Body of pancreas (tissue), 4 donors: ENCODE measurements at regions not wholly inside any gene's neighbourhood (a gene's known extent, or its start where the extent isn't known, plus 50 kb on each side); places are given as distances from the start of the nearest gene placed in this dataset.

Source experiments
- ATAC-seq: fragments of 150-250 bp; one replicate; pipeline ENCODE4 v1.9.1; 2016
- DNase-seq, 4 donors: peaks; one replicate each; pipeline ENCODE4 v3.0.0-alpha.2; 2019
- H3K27ac ChIP-seq, 4 donors: fragments of 200-600 bp; sonication (generic); 1 replicate in 3 of 4; 2 replicates in 1 of 4; pipeline versions ENCODE4 v1.5.1 to v1.6.1; 2016 to 2019; ENCODE audit warnings: mild to moderate bottlenecking in 1 of 4, mixed read lengths in 1 of 4, moderate library complexity in 1 of 4
- H3K27me3 ChIP-seq, 2 donors: fragments of 200-600 bp; sonication (generic); one replicate each; pipeline ENCODE4 v1.6.0; 2016; ENCODE audit warnings: mild to moderate bottlenecking in 1 of 2
- H3K36me3 ChIP-seq, 2 donors: fragments of 200-600 bp; sonication (generic); replicated peaks in 1 of 2; 2 replicates each; pipeline ENCODE4 v1.5.1; 2016; ENCODE audit warnings: low read depth in 2 of 2; ENCODE audit not compliant: insufficient read depth in 1 of 2
- H3K4me1 ChIP-seq: fragments of 200-600 bp; sonication (generic); one replicate; pipeline ENCODE4 v1.6.0; 2016
- H3K4me3 ChIP-seq, 2 donors: fragments of 200-600 bp; sonication (generic); 1 replicate in 1 of 2; 2 replicates in 1 of 2; pipeline ENCODE4 v1.5.1; 2016 to 2019
- H3K9me3 ChIP-seq, 3 donors: fragments of 200-600 bp; sonication (generic); 1 replicate in 2 of 3; 2 replicates in 1 of 3; pipeline ENCODE4 v1.5.1; 2016
- CTCF ChIP-seq, 7 experiments: fragments of 450-650 bp in 4 of 7; fragments of 200-600 bp in 3 of 7; sonication (generic) in 3 of 7; IDR thresholded peaks; one replicate each; pipeline ENCODE4 v1.5.1; 2016 to 2019; ENCODE audit warnings: antibody characterized with exemption in 7 of 7
- POLR2A ChIP-seq, 3 donors: fragments of 450-650 bp; IDR thresholded peaks; one replicate each; pipeline ENCODE4 v1.6.1; 2016; ENCODE audit warnings: antibody characterized with exemption in 3 of 3, mild to moderate bottlenecking in 2 of 3
- WGBS, 2 donors: methylation state at CpG; one replicate each; pipeline ENCODE4 v1.1.5; 2017; 5-methylcytosine and 5-hydroxymethylcytosine counted together
- intact Hi-C: fragments of 100-400 bp; cut with DNase I; formaldehyde crosslinking; loops from one replicate; pipeline ENCODE4 v1.15.1; 2023

- 38 to 71% methylated on average over 1 of the region's 1 CpG for WGBS, 2 donors
- H3K27me3 ChIP-seq = no peaks in the 10 kb centered on the region
- H3K9me3 ChIP-seq = no peaks in the 10 kb centered on the region
- intact Hi-C loops = no loop called here
- no peak overlapping the region for H3K4me3 ChIP-seq
- no peaks in the 10 kb centered on the region for H3K36me3 ChIP-seq
- no peak for TF ChIP-seq CTCF (IDR thresholded peaks at IDR 0.05)
- no peak for TF ChIP-seq POLR2A (IDR thresholded peaks at IDR 0.05)
- no peaks in the 10 kb centered on the region for H3K4me1 ChIP-seq
- H3K27ac ChIP-seq = no peak overlapping the region
- ATAC-seq (no peak), DNase-seq (no peak)
These were observed 87.1 kb downstream of the C1QL2 start for GRCh38 chr2:119071476-119071875.

GRCh38 chr2:119069781-119070180 is 88.8 kb downstream of the C1QL2 start:
- intact Hi-C loops = no loop called here
- H3K4me3 ChIP-seq = no peak overlapping the region
- ATAC-seq (no peak), DNase-seq (no peak)
- no peaks in the 10 kb centered on the region for H3K4me1 ChIP-seq
- no peak overlapping the region for H3K27ac ChIP-seq
- no peak for TF ChIP-seq CTCF (IDR thresholded peaks at IDR 0.05)
- TF ChIP-seq POLR2A (IDR thresholded peaks at IDR 0.05) = no peak
- no peaks in the 10 kb centered on the region for H3K27me3 ChIP-seq
- H3K9me3 ChIP-seq = no peaks in the 10 kb centered on the region
- H3K36me3 ChIP-seq = no peaks in the 10 kb centered on the region
- WGBS, 2 donors = 62 to 68% methylated on average over 8 of the region's 8 CpGs

GRCh38 chr2:119068154-119068725 is 90.3 kb downstream of the C1QL2 start:
- no peaks in the 10 kb centered on the region for H3K36me3 ChIP-seq
- WGBS, 2 donors = 52 to 54% methylated on average over 7 of the region's 7 CpGs
- ATAC-seq = no peak
- no peaks in the 10 kb centered on the region for H3K27me3 ChIP-seq
- H3K4me1 ChIP-seq = no peaks in the 10 kb centered on the region
- TF ChIP-seq CTCF (IDR thresholded peaks at IDR 0.05) = no peak
- TF ChIP-seq POLR2A (IDR thresholded peaks at IDR 0.05) = no peak
- H3K27ac ChIP-seq = no peak overlapping the region
- no peak overlapping the region for H3K4me3 ChIP-seq
- DNase-seq = no peak
- no peaks in the 10 kb centered on the region for H3K9me3 ChIP-seq
- intact Hi-C loops = no loop called here

GRCh38 chr2:119066272-119066804 is 92.2 kb downstream of the C1QL2 start:
- intact Hi-C loops = no loop called here
- Histone ChIP-seq H3K4me1 (no peaks in the 10 kb centered on the region), H3K4me3 (no peak overlapping the region), H3K9me3 (no peaks in the 10 kb centered on the region), H3K36me3 (no peaks in the 10 kb centered on the region), H3K27ac (no peak overlapping the region), H3K27me3 (no peaks in the 10 kb centered on the region)
- DNase-seq = no peak
- no peak for TF ChIP-seq POLR2A (IDR thresholded peaks at IDR 0.05)
- TF ChIP-seq CTCF (IDR thresholded peaks at IDR 0.05) = no peak
- ATAC-seq = no peak
- WGBS, 2 donors = 93 to 98% methylated on average over 2 of the region's 2 CpGs

- intact Hi-C loops = no loop called here
- H3K27ac ChIP-seq = no peak overlapping the region
- no peaks in the 10 kb centered on the region for H3K9me3 ChIP-seq
- ATAC-seq = no peak
- TF ChIP-seq POLR2A (IDR thresholded peaks at IDR 0.05) = no peak
- no peak for TF ChIP-seq CTCF (IDR thresholded peaks at IDR 0.05)
- no peaks in the 10 kb centered on the region for H3K36me3 ChIP-seq
- no peaks in the 10 kb centered on the region for H3K27me3 ChIP-seq
- no peak for DNase-seq
- no peak overlapping the region for H3K4me3 ChIP-seq
- no peaks in the 10 kb centered on the region for H3K4me1 ChIP-seq
These were observed 93.4 kb downstream of the C1QL2 start for GRCh38 chr2:119065146-119065545.
